ENCODE measurements at regions not wholly inside any gene's neighbourhood (a gene's known extent, or its start where the extent isn't known, plus 50 kb on each side); places are given as distances from the start of the nearest gene placed in this dataset.
A peak's percentile ranks its signal among the peaks of the same experiment; 100 is the strongest.

GRCh38 chr1:81573458-81573857, 227.3 kb upstream of the ADGRL2 start:
- no peak overlapping the region for H3K4me3 ChIP-seq (replicated peaks; ENCODE audit: low read depth, low read length)
- DNase-seq (ENCODE audit: extremely low read depth, low read depth), result no peak
- TF ChIP-seq CTCF (IDR thresholded peaks at IDR 0.05; ENCODE audit: low read depth, low read length, missing control alignments), result no peak

GRCh38 chr1:81571946-81572345, 228.8 kb upstream of the ADGRL2 start:
- H3K4me3 ChIP-seq (replicated peaks; ENCODE audit: low read depth, low read length), result no peak overlapping the region
- DNase-seq (ENCODE audit: extremely low read depth, low read depth), result no peak
- TF ChIP-seq CTCF (IDR thresholded peaks at IDR 0.05; ENCODE audit: low read depth, low read length, missing control alignments), result no peak

- H3K4me3 ChIP-seq (replicated peaks; ENCODE audit: low read depth, low read length), result no peak overlapping the region
- TF ChIP-seq CTCF (IDR thresholded peaks at IDR 0.05; ENCODE audit: low read depth, low read length, missing control alignments), result no peak
- DNase-seq (ENCODE audit: extremely low read depth, low read depth), result no peak
Measured at GRCh38 chr1:81569761-81570160, 231.0 kb upstream of the ADGRL2 start.

- H3K4me3 ChIP-seq (replicated peaks; ENCODE audit: low read depth, low read length), result no peak overlapping the region
- TF ChIP-seq CTCF (IDR thresholded peaks at IDR 0.05; ENCODE audit: low read depth, low read length, missing control alignments), result no peak
- no peak for DNase-seq (ENCODE audit: extremely low read depth, low read depth)
Measured at GRCh38 chr1:81563632-81564031, 237.1 kb upstream of the ADGRL2 start.

GRCh38 chr1:81562934-81563333, 237.8 kb upstream of the ADGRL2 start:
- H3K4me3 ChIP-seq (replicated peaks; ENCODE audit: low read depth, low read length), result no peak overlapping the region
- no peak for TF ChIP-seq CTCF (IDR thresholded peaks at IDR 0.05; ENCODE audit: low read depth, low read length, missing control alignments)

GRCh38 chr1:81560629-81561028, 240.1 kb upstream of the ADGRL2 start:
- TF ChIP-seq CTCF (IDR thresholded peaks at IDR 0.05; ENCODE audit: low read depth, low read length, missing control alignments), result no peak
- DNase-seq (ENCODE audit: extremely low read depth, low read depth), result no peak
- no peak overlapping the region for H3K4me3 ChIP-seq (replicated peaks; ENCODE audit: low read depth, low read length)

More at GRCh38 chr1:81562934-81563333, 237.8 kb upstream of the ADGRL2 start:
- no peak for DNase-seq (ENCODE audit: extremely low read depth, low read depth)

- H3K4me3 ChIP-seq (replicated peaks; ENCODE audit: low read depth, low read length), result no peak overlapping the region
- peak; percentile 14 for TF ChIP-seq CTCF (IDR thresholded peaks at IDR 0.05; ENCODE audit: low read depth, low read length, missing control alignments)
- DNase-seq (ENCODE audit: extremely low read depth, low read depth), result no peak
Measured at GRCh38 chr1:81559662-81560350, 240.9 kb upstream of the ADGRL2 start.
